ENCODE measurements at regions not wholly inside any gene's neighbourhood (a gene's known extent, or its start where the extent isn't known, plus 50 kb on each side); places are given as distances from the start of the nearest gene placed in this dataset.

- TF ChIP-seq, protein P1, sequence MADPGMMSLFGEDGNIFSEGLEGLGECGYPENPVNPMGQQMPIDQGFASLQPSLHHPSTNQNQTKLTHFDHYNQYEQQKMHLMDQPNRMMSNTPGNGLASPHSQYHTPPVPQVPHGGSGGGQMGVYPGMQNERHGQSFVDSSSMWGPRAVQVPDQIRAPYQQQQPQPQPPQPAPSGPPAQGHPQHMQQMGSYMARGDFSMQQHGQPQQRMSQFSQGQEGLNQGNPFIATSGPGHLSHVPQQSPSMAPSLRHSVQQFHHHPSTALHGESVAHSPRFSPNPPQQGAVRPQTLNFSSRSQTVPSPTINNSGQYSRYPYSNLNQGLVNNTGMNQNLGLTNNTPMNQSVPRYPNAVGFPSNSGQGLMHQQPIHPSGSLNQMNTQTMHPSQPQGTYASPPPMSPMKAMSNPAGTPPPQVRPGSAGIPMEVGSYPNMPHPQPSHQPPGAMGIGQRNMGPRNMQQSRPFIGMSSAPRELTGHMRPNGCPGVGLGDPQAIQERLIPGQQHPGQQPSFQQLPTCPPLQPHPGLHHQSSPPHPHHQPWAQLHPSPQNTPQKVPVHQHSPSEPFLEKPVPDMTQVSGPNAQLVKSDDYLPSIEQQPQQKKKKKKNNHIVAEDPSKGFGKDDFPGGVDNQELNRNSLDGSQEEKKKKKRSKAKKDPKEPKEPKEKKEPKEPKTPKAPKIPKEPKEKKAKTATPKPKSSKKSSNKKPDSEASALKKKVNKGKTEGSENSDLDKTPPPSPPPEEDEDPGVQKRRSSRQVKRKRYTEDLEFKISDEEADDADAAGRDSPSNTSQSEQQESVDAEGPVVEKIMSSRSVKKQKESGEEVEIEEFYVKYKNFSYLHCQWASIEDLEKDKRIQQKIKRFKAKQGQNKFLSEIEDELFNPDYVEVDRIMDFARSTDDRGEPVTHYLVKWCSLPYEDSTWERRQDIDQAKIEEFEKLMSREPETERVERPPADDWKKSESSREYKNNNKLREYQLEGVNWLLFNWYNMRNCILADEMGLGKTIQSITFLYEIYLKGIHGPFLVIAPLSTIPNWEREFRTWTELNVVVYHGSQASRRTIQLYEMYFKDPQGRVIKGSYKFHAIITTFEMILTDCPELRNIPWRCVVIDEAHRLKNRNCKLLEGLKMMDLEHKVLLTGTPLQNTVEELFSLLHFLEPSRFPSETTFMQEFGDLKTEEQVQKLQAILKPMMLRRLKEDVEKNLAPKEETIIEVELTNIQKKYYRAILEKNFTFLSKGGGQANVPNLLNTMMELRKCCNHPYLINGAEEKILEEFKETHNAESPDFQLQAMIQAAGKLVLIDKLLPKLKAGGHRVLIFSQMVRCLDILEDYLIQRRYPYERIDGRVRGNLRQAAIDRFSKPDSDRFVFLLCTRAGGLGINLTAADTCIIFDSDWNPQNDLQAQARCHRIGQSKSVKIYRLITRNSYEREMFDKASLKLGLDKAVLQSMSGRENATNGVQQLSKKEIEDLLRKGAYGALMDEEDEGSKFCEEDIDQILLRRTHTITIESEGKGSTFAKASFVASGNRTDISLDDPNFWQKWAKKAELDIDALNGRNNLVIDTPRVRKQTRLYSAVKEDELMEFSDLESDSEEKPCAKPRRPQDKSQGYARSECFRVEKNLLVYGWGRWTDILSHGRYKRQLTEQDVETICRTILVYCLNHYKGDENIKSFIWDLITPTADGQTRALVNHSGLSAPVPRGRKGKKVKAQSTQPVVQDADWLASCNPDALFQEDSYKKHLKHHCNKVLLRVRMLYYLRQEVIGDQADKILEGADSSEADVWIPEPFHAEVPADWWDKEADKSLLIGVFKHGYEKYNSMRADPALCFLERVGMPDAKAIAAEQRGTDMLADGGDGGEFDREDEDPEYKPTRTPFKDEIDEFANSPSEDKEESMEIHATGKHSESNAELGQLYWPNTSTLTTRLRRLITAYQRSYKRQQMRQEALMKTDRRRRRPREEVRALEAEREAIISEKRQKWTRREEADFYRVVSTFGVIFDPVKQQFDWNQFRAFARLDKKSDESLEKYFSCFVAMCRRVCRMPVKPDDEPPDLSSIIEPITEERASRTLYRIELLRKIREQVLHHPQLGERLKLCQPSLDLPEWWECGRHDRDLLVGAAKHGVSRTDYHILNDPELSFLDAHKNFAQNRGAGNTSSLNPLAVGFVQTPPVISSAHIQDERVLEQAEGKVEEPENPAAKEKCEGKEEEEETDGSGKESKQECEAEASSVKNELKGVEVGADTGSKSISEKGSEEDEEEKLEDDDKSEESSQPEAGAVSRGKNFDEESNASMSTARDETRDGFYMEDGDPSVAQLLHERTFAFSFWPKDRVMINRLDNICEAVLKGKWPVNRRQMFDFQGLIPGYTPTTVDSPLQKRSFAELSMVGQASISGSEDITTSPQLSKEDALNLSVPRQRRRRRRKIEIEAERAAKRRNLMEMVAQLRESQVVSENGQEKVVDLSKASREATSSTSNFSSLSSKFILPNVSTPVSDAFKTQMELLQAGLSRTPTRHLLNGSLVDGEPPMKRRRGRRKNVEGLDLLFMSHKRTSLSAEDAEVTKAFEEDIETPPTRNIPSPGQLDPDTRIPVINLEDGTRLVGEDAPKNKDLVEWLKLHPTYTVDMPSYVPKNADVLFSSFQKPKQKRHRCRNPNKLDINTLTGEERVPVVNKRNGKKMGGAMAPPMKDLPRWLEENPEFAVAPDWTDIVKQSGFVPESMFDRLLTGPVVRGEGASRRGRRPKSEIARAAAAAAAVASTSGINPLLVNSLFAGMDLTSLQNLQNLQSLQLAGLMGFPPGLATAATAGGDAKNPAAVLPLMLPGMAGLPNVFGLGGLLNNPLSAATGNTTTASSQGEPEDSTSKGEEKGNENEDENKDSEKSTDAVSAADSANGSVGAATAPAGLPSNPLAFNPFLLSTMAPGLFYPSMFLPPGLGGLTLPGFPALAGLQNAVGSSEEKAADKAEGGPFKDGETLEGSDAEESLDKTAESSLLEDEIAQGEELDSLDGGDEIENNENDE (IDR thresholded peaks at IDR 0.05; ENCODE audit: insufficient replicate concordance, low read length), result no peak
- TF ChIP-seq SIX5 (IDR thresholded peaks at IDR 0.05; ENCODE audit: low read depth, low read length) (no peak), SIN3A (conservative IDR thresholded peaks at IDR 0.05 in 1 of 2, IDR thresholded peaks at IDR 0.05 in 1 of 2; ENCODE audit: low read depth in 1 of 2, low read length in 2 of 2) (no peak), GTF2F1 (IDR thresholded peaks at IDR 0.05; ENCODE audit: borderline replicate concordance, low read depth, low read length) (no peak), TAF1 (IDR thresholded peaks at IDR 0.05; ENCODE audit: low read depth, low read length) (no peak), CTCF (IDR thresholded peaks at IDR 0.05; ENCODE audit: control extremely low read depth in 1 of 3, insufficient read depth in 1 of 3, low read depth in 1 of 3, low read length in 3 of 3) (no peak), SAP30 (IDR thresholded peaks at IDR 0.05; ENCODE audit: insufficient read depth, insufficient replicate concordance, low read length) (no peak)
Measured at GRCh38 chr4:35516102-35516501, 728.2 kb downstream of the ARAP2 start (continued).
